Smooth muscle cell of the brain vasculature (primary cell): ENCODE measurements at regions not wholly inside any gene's neighbourhood (a gene's known extent, or its start where the extent isn't known, plus 50 kb on each side); places are given as distances from the start of the nearest gene placed in this dataset.
"Not testable (repeated sequence)": the region's sequence is repeated elsewhere in the genome, so short reads cannot be mapped to it uniquely, and the experiment has no call there.

Experiments
- DNase-seq: peaks from one replicate; pipeline ENCODE4 v3.0.0-alpha.2; 2012; ENCODE audit warnings: low read depth, low spot score

- no peak for DNase-seq
These were observed 321.5 kb upstream of the IGF1R start for GRCh38 chr15:98326804-98327203.

GRCh38 chr15:98330258-98330657, 318.1 kb upstream of the IGF1R start:
- no peak for DNase-seq

GRCh38 chr15:98330692-98331435, 317.5 kb upstream of the IGF1R start:
- DNase-seq, result no peak

DNA sequence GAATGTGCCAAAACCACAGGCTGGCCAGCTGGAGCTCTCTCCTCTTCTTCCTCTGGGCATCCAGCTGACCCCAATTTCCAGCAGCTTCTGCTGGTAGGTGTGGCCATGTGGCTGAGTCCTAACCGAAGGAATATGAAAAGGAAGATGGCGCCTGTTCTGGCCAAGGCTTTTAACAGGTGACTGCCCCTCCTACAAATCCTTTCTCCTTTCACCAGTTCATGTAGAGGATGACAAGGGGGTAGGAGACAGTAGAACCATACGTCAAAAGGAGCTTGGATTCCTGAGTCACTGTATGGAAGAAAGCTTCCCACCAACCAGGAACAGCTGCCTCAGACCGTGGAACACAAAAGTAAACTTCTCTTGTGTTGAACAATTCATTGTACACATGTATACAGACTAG, 316.7 kb upstream of the IGF1R start:
- DNase-seq, result no peak

GRCh38 chr15:98333251-98333650, 315.1 kb upstream of the IGF1R start:
- no peak for DNase-seq

GRCh38 chr15:98342911-98343310, 305.4 kb upstream of the IGF1R start:
- no peak for DNase-seq

DNA sequence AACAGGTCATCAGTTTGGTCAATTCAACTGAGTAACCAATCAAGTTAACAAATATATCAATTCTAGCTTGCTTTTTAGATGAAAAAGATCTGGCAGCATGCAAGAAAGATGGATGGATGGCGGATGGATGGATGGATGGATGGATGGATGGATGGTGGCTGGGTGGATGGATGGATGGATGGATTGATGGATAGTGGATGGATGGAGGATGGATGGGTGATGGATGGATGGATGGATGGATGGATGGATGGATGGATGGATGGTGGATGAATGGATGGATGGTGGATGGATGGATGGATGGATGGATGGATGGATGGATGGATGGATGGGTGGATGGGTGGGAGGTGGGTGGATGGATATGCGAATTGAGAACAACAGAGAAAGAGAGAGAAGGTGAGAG, 303.7 kb upstream of the IGF1R start:
- no peak for DNase-seq

DNA sequence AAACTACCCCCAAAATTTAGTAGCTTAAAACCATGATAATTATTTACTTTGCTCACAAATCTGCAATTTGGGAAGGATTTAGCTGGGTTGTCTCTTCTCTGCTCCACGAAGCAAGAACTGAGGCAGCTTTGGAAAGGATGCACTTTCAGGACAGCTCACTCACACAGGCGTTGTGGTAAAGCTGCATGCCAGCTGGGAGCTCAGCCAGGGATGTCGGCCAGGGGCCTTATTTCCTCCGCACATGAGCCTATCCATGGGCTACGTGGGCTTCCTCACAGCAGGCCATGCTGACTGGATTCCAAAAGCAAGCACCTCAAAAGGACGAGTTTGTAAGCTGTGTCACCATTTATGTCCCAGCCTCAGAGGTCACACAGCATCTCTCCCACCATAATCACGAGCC, 301.3 kb upstream of the IGF1R start:
- no peak for DNase-seq

GRCh38 chr15:98347866-98348265, 300.5 kb upstream of the IGF1R start:
- DNase-seq, result no peak

- DNase-seq, result no peak
These were observed 298.1 kb upstream of the IGF1R start for GRCh38 chr15:98350276-98350675.

DNA sequence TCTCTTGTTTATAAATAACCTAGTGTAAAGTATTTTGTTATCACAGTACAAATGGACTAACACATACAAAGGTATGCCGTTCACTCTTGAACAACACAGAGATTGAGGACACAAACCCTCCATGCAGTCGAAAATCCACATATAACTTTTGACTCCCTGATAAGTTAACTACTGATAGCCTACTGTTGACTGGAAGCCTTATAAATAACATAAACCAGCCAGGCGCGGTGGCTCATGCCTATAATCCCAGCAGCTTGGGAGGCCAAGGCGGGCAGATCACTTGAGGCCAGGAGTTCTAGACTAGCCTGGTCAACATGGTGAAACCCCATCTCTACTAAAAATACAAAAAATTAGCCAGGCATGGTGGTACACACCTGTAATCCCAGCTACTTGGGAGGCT, 290.1 kb upstream of the IGF1R start:
- DNase-seq, result not testable (repeated sequence)

DNA sequence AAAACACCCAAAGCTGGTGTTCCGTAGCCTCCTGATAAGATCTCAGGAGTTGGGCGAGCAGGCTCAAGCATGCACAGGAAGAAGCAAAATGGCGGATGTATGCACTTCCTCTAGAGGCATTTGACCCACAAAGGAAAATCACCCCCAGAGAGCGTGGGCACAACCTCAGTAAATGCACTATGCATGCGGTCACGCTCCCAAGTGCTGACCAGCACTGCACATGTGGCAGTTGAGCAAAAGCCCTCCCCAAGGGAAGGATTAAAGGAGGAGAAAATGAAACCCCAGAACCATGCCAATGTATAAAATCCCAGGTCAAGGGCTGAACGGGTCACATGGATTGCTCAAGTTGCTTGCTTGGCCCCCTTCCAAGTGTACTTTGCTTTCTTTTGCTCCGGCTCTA, 289.4 kb upstream of the IGF1R start:
- DNase-seq, result no peak

DNA sequence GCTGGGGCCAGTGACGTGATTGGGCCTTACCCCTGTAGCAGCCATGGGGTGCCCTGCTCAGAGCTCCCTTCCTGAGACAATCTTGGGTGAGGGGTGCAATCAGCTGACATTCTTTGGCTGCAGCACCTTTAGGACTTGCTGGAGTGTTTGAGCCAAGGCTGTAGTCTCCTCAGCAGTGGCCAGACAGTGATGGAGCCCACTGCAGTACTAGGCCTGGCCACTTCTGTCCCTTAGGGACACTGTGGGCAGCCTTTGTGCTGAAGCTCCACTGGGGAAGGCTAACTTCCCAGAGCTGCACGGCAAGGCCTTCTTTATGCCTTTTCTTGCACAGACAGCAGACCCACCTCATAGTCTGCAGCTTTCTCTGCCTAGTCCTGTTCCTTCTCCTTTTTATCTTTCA, 284.9 kb upstream of the IGF1R start:
- no peak for DNase-seq

- no peak for DNase-seq
These were observed 284.4 kb upstream of the IGF1R start for GRCh38 chr15:98363955-98364354.

DNA sequence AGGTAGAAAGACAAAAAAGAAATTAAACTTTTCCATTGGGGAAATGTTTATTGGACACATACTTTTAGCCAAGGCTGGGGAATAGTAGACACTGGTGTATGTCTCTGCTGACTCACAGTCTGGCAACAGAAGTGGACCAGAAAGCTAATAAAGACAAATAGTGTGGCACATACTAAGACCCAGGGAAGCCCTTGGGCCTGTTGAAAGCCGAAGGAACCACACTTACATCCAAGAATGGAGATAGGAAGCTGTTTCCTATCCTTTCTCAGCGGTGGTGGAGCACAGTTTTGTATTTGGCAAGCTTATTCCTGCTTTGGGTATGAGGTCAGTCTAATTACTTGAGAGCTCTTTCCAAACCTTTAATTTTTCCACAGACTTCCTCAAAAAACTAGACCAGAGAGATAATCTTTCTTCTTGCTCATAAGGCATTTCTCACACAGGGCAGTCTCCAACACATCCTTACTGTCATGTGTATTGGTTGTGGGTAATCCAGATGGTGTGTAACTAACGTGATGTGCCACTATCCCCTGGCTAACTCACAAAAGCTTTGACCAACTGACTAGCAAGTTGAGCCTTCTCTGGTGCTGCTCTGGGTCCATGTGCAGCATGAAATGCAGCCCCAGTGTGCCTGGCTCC, 279.1 kb upstream of the IGF1R start:
- no peak for DNase-seq

DNA sequence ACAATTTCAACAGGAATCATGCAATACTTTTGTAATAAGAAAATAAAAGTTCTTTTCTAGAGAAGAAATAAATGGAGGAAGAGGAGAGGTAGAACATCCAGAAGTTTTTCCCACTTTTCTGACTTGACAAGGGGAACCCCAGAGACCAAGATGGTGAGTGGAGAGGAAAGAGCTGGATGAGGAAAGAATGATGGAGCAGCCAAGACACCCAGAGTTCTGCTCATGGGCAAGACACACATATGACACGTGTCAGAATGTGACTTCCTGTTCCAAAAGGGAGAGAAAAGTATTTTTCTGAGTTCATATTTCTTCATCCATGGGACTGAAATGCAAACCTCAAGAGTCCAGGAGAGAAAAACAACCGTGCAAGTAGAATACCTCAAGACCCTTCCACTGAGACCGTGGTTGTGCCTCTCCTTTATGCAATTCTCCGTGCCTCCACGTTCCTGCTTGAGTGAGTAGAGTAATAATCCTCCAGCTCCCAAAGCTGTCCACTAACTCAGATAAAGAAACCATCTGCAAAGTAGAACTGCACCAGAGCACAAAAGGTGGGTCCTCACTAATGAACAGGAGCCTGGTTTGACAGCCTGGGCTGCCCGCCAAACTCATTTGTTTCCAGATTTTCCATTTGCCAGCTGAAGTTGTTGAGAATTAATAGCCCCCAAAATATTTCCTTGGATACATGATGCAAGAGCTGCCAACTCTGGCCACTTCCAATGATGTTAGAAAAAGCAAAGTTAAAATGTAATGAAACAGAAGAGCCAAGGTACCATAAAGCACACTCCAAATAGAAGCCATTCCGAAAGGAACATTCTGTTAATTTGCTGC, 272.6 kb upstream of the IGF1R start:
- no peak for DNase-seq

- no peak for DNase-seq
These were observed 267.6 kb upstream of the IGF1R start for GRCh38 chr15:98380721-98381120.

DNA sequence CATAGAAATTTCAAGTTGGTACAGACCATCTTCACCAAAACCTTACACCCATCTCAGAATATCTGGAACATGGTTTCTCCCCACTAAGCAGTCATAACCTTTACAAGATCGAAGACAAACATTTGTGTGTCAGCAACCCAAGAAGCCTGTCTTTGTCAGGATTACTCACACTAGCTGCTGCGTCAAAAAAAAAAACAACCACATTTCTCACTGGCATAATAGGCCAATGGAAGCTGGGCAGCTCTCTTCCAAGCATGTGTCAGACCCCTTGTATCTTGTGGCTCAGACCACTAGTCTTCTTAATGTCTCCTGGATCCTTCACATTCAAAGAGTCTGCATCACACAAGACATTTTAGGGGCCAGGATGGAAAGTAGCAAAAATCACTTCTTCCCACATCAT, 266.9 kb upstream of the IGF1R start:
- DNase-seq, result no peak

DNA sequence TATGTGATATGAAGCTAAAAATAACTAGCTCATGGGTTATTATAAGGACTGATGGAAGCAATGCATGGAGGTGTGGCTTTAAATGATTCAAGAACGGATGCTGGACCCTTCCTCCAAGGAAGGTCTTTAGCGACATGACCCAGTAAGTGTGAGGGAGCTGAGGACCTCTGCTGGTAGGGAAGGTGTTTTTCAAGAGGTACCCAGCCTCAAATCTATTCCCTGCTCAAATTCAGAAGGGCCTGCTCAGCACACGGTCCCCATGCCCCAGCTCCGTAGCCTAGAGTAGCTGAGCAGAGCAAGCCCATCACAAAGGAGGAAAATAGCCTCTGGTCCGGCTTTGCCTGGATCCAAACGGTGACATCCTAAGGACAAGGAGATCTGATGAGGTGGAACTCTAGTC, 266.2 kb upstream of the IGF1R start:
- no peak for DNase-seq

DNA sequence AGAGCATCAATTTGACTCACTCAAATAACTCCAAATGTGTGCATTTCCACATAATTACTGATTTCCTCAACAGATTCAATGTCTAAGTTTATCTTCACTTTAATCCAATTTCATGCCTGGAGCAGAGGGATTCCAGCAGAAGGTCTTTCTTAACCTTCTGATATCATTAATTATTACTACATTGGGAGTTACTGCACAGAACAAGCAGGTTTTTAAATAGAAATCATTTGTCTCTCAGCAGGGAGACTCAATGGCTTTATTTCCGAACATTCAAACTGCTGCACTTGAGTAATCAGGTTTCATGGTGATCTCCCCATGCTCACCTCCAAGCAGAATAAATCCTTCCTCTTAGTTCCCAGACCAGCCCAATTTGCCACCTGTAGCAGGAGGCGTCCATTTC, 264.8 kb upstream of the IGF1R start:
- no peak for DNase-seq

GRCh38 chr15:98384328-98385029, 263.9 kb upstream of the IGF1R start:
- DNase-seq, result no peak

GRCh38 chr15:98385752-98386381, 262.5 kb upstream of the IGF1R start:
- no peak for DNase-seq
